H4 (cell line): ENCODE measurements at regions not wholly inside any gene's neighbourhood (a gene's known extent, or its start where the extent isn't known, plus 50 kb on each side); places are given as distances from the start of the nearest gene placed in this dataset.
"Not testable (repeated sequence)": the region's sequence is repeated elsewhere in the genome, so short reads cannot be mapped to it uniquely, and the experiment has no call there.

Experiments
- DNase-seq: peaks from one replicate; pipeline ENCODE4 v3.0.0-alpha.2; 2015; ENCODE audit warnings: low spot score

DNA sequence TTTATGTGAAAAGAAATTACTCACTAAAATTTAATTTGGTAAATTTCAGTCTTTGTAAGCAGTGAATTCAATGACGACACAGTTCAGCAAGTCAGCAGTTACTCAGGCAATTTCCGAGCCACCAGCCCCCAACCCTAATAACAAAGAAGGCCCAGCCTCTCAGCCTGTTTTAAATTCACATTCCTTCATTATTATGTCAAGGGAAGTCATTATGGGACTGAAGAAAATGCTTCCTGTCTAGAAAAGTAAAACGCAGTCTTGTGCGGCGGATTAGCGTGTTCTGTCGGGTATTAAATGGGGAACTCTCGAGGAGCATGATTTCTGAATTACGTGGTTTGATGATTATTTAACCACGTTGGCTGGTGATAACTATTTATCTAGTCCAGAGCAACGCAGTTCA, 177.6 kb downstream of the AIPL1 start:
- peak; percentile 34 for DNase-seq

GRCh38 chr17:6255322-6255721, 179.6 kb downstream of the AIPL1 start:
- no peak for DNase-seq

GRCh38 chr17:6254036-6254435, 180.9 kb downstream of the AIPL1 start:
- DNase-seq: no peak

- not testable (repeated sequence) for DNase-seq
These were observed 181.5 kb downstream of the WSCD1 start for GRCh38 chr17:6251640-6252039.

DNA sequence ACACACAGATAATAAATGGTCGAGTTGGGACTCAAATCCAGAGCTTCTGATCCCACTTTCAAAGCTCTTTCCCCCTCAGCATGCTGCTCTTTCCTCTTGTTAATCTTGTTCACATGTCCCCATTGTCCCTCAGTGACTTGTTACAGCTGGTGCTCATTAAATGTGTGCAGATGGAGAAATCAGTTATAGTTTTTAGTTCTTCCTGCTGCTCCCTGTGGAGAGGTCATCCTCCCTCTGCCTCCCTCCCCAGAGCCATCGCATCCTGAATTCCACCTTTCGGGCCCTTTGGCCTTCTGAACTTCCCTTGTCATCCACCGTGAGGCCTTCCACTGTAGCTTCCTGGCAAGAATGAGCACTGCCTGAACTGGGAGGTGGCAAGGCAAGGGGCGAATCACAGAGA, 179.6 kb downstream of the WSCD1 start:
- no peak for DNase-seq

GRCh38 chr17:6248061-6248460, 177.9 kb downstream of the WSCD1 start:
- no peak for DNase-seq

GRCh38 chr17:6245301-6246177, 175.4 kb downstream of the WSCD1 start:
- no peak for DNase-seq

- DNase-seq: no peak
These were observed 174.6 kb downstream of the WSCD1 start for GRCh38 chr17:6244796-6245195.

DNA sequence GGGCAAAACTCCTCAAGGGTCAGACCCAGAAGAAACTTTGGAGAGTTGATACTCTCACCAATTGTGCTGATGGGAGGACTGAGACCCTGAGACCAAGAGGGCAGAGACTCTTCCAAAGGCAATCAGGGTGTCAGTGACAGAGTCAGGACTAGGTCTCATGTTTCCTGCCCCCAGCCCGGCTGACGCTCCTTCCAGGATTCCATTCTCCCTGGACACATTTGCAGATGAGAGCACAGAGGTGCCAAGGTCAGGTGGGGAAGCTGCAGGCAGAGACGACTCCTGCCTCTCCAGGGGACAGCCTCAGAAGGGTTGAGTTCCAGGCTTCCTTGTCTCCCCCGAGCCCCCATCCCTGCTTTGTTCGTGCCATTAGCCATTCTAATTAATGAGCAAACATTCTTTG, 174.1 kb downstream of the WSCD1 start:
- DNase-seq: no peak

DNA sequence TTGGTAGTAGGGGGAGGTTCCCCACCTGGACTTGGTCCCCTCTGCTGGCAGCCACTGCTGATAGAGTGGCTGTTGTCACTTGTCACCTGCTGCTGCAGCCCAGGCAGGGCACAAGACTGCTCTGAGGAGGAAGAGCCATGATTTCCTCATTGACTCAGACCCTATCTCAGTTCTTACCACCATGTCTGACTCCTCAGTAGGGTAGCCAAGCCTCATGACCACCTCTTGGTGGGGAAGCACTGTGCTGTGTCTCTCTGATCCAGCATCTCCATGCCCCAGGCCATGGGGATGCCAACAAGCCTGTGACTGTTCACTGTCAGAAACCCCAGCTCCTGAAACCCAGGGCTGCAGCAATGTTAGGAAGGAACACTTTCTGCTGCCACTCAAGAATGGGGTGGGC, 173.0 kb downstream of the WSCD1 start:
- DNase-seq: no peak

DNA sequence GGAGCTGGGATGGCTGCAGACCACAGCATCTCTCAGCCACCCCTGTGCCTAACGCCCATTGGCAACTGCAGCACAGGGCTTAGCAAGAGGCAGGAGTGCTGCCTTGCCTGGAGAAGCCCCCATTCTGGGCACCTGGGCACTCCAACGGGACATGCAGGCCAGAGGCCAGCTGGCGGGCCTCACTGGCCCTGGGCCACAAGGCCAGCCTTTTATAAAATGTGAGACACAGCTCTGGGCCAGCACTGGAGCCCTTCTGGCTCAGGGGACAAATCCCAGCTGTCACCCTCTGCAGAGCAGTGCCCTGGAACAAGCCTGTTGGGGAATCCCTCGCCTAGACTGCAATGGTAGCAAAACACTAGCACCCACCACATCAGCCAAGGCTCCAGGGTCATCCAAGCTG, 171.8 kb downstream of the WSCD1 start:
- DNase-seq: no peak

DNA sequence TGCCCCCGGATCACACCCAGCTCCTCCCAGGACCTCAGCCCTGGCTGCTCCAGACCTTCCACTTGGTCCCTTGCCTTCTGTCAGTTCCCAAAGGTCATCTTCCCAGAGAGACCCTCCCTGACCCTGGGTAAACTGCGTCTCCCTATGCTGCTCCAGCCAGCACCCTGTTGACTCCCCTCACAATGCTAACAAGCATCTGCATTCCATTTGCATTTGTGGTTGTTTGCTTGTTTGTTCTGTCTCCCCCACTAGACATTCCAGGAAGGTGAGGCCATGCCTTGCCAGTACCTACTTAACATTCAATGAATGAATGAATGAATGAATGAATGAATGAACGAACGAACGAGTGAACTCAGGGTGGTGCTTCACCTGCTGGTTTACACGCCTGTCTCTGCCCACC, 171.2 kb downstream of the WSCD1 start:
- DNase-seq: no peak

- DNase-seq: no peak
These were observed 170.4 kb downstream of the WSCD1 start for GRCh38 chr17:6240601-6241000.

GRCh38 chr17:6240001-6240400, 169.8 kb downstream of the WSCD1 start:
- DNase-seq: no peak

- no peak for DNase-seq
These were observed 169.1 kb downstream of the WSCD1 start for GRCh38 chr17:6239241-6239798.

- no peak for DNase-seq
These were observed 163.7 kb downstream of the WSCD1 start for GRCh38 chr17:6233856-6234255.

- DNase-seq: no peak
These were observed 163.2 kb downstream of the WSCD1 start for GRCh38 chr17:6233339-6233738.

GRCh38 chr17:6232732-6233101, 162.5 kb downstream of the WSCD1 start:
- DNase-seq: no peak

GRCh38 chr17:6231886-6232731, 161.9 kb downstream of the WSCD1 start:
- peak; percentile 65 for DNase-seq

DNA sequence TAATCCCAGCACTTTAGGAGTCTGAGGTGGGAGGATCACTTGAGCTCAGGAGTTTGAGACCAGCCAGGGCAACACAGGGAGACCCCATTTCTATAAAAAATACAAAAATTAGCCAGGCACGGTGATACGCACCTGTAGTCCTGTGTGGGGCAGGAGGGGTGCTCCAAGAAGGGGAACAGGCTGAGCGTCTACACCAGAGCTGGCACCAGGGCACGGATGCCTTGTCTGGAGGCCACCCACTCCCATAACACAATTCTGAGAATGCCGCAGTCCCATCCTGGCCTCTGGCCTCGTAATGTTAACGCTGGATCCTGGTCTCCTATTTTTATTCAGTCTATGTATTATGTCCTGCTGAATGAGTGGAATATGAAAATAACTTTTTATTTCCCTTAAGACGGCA, 161.3 kb downstream of the WSCD1 start:
- no peak for DNase-seq

GRCh38 chr17:6218333-6218732, 148.2 kb downstream of the WSCD1 start:
- no peak for DNase-seq
